Transverse colon (tissue), 4 donors: ENCODE measurements at regions not wholly inside any gene's neighbourhood (a gene's known extent, or its start where the extent isn't known, plus 50 kb on each side); places are given as distances from the start of the nearest gene placed in this dataset.

Source experiments
- DNase-seq: peaks from one replicate; pipeline ENCODE4 v3.0.0-alpha.2; 2019
- H3K27ac ChIP-seq, 4 donors: fragments of 200-600 bp; sonication (generic); 2 replicates each; pipeline ENCODE4 v1.5.1; 2016 to 2018; ENCODE audit warnings: inconsistent platforms in 4 of 4
- H3K27me3 ChIP-seq: fragments of 200-600 bp; sonication (generic); 2 replicates; pipeline ENCODE4 v1.5.1; 2017; ENCODE audit warnings: inconsistent platforms
- H3K36me3 ChIP-seq, 4 donors: fragments of 200-600 bp; sonication (generic); 2 replicates each; pipeline ENCODE4 v1.5.1; 2017 to 2019; ENCODE audit warnings: inconsistent platforms in 4 of 4
- H3K4me1 ChIP-seq, 4 donors: fragments of 200-600 bp; sonication (generic); 2 replicates each; pipeline ENCODE4 v1.5.1; 2017 to 2020; ENCODE audit warnings: inconsistent platforms in 4 of 4
- H3K4me3 ChIP-seq, 4 donors: fragments of 200-600 bp; sonication (generic); 1 replicate in 1 of 4; 2 replicates in 3 of 4; pipeline versions ENCODE4 v1.5.1 to v1.6.1; 2017 to 2019; ENCODE audit warnings: inconsistent platforms in 4 of 4
- H3K9me3 ChIP-seq, 2 donors: fragments of 200-600 bp; sonication (generic); 2 replicates each; pipeline ENCODE4 v1.5.1; 2017 to 2019; ENCODE audit warnings: inconsistent platforms in 2 of 2
- EP300 ChIP-seq: sonication (generic); formaldehyde crosslinking; IDR thresholded peaks from one replicate; pipeline ENCODE4 v1.6.1; 2017; ENCODE audit warnings: antibody characterized with exemption, low read depth
- POLR2A ChIP-seq: fragments of 450-650 bp; IDR thresholded peaks from one replicate; pipeline ENCODE4 v1.6.1; 2016; ENCODE audit warnings: antibody characterized with exemption, mild to moderate bottlenecking, moderate library complexity
- POLR2AphosphoS5 ChIP-seq, 3 donors: sonication (generic); formaldehyde crosslinking; IDR thresholded peaks; one replicate each; pipeline ENCODE4 v1.6.1; 2016; ENCODE audit warnings: antibody characterized with exemption in 3 of 3
- WGBS, 2 donors: methylation state at CpG; one replicate each; pipeline ENCODE4 v1.1.5; 2018; ENCODE audit warnings: low coverage in 1 of 2; 5-methylcytosine and 5-hydroxymethylcytosine counted together
- in situ Hi-C, 4 donors: fragments of 200-750 bp; cut with MboI; loops; one replicate each; pipeline versions ENCODE4 v1.15.0 to v1.15.1; 2017; ENCODE audit warnings: low sequenced_read_pairs in 3 of 4, low pct_ligation_motif_present in 1 of 4, low pct_unique_long_range_greater_than_20kb in 1 of 4
- intact Hi-C: fragments of 100-400 bp; cut with DNase I; formaldehyde crosslinking; loops from one replicate; pipeline ENCODE4 v1.15.1; 2023; ENCODE audit warnings: low total_unique reads
- TF ChIP-seq, protein P1 (sequence below), 5 experiments: fragments of 200-600 bp in 3 of 5; fragments of 450-650 bp in 2 of 5; sonication (generic) in 3 of 5; IDR thresholded peaks; 1 replicate in 2 of 5; 2 replicates in 3 of 5; pipeline ENCODE4 v1.5.1; 2016 to 2017; ENCODE audit warnings: antibody characterized with exemption in 5 of 5, inconsistent platforms in 3 of 5, mild to moderate bottlenecking in 2 of 5, moderate library complexity in 1 of 5

DNA sequence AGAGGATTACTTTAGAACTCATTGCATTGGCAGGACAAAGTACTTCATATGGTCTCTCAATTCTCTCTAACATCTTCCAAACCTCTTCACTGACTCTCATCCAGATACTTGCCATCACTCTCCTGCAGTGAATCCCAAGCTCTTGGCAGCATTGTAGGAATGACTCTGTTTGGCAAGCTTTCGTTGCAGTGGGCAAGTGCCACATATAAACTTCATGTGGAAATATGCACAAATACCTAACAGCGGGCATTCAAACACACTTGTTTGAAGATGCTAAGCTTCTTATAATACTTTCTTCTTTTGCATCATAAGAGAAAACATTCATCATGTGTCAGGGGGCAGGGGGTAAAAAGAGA is 86.2 kb upstream of the F13A1 start:
- no peaks in the 10 kb centered on the region for H3K36me3 ChIP-seq
- 42 to 45% methylated on average over 2 of the region's 2 CpGs for WGBS, 2 donors
- intact Hi-C loops (no loop called here), in situ Hi-C loops (no loop called here)
- H3K27ac ChIP-seq, result no peak overlapping the region
- TF ChIP-seq, protein P1, sequence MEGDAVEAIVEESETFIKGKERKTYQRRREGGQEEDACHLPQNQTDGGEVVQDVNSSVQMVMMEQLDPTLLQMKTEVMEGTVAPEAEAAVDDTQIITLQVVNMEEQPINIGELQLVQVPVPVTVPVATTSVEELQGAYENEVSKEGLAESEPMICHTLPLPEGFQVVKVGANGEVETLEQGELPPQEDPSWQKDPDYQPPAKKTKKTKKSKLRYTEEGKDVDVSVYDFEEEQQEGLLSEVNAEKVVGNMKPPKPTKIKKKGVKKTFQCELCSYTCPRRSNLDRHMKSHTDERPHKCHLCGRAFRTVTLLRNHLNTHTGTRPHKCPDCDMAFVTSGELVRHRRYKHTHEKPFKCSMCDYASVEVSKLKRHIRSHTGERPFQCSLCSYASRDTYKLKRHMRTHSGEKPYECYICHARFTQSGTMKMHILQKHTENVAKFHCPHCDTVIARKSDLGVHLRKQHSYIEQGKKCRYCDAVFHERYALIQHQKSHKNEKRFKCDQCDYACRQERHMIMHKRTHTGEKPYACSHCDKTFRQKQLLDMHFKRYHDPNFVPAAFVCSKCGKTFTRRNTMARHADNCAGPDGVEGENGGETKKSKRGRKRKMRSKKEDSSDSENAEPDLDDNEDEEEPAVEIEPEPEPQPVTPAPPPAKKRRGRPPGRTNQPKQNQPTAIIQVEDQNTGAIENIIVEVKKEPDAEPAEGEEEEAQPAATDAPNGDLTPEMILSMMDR (IDR thresholded peaks at IDR 0.05), result no peak
- TF ChIP-seq EP300, result no peak
- no peak for TF ChIP-seq POLR2AphosphoS5 (IDR thresholded peaks at IDR 0.05)
- no peak for TF ChIP-seq POLR2A
- no peak overlapping the region for H3K4me3 ChIP-seq
- no peak for DNase-seq
- H3K9me3 ChIP-seq, result no peaks in the 10 kb centered on the region
- no peaks in the 10 kb centered on the region for H3K27me3 ChIP-seq
- H3K4me1 ChIP-seq, result no peaks in the 10 kb centered on the region

DNA sequence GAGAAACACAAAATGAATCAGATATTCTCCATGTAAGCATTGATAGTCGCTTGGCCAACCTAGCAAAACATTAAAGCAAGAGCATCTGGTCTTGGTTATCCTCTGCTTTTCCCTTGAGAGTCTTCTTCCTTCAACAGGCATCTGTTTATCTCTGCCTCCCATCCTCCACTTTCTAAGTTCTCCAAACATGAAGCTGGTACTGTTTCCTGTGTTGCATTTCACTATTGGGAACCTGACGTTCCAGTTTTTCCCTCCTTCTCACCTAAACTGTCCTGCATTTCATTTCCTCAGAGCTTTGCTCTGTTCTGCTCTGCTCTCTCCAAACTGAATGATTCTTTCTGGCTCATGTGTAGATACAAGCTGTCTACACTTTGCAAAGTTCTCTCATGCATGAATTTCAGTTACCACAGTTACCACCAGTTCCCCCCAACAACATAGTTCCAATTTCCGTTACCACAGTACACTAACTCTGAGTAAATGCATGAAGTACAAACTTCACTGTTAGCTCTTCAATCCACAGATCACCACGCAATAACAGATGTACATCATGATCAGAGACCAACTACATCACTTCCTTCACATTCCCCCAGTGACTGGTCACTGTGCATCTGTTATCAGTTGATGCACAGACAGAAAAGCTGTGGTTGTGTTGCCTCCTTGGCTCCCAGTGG is 86.7 kb upstream of the F13A1 start:
- in situ Hi-C loops (no loop called here), intact Hi-C loops (no loop called here)
- no peaks in the 10 kb centered on the region for H3K9me3 ChIP-seq
- no peaks in the 10 kb centered on the region for H3K4me1 ChIP-seq
- no peaks in the 10 kb centered on the region for H3K36me3 ChIP-seq
- DNase-seq, result no peak
- H3K27ac ChIP-seq, result no peak overlapping the region
- TF ChIP-seq POLR2A, result no peak
- TF ChIP-seq, protein P1 (IDR thresholded peaks at IDR 0.05), result no peak
- TF ChIP-seq EP300, result no peak
- no peak for TF ChIP-seq POLR2AphosphoS5 (IDR thresholded peaks at IDR 0.05)
- no peaks in the 10 kb centered on the region for H3K27me3 ChIP-seq
- no peak overlapping the region for H3K4me3 ChIP-seq
- 50 to 60% methylated on average over 4 of the region's 4 CpGs for WGBS, 2 donors

DNA sequence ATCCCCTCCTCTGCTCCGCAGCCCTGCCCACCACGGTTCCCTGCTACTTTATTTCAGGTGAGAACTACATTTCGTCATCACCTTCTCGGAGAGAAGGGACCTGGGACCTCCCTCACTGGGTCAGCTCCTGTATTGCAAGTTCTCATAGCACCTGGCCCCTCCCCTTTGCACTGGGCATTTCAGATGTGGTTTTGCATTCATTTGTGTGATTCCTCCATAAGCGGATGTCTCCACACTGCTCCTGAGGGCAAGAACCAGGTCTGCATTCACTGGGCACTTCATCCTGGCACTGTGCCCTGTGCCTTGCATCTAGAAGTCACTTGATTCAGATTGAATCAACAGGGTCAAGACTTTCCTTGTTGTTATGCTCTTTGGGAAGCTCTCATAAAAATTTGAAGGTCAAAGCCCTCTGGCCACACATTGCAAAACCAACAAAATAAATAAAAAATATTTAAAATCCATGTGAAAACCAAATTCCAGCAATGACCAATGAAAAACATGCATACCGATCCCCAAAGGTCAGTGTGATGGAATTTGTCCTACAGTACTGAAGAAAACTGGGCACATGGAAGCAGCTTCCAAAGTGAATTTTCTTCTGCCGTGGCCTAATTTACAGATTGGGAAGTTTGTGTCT is 89.1 kb upstream of the F13A1 start:
- H3K27ac ChIP-seq, result no peak overlapping the region
- no peaks in the 10 kb centered on the region for H3K27me3 ChIP-seq
- DNase-seq, result no peak
- no peaks in the 10 kb centered on the region for H3K9me3 ChIP-seq
- in situ Hi-C loops (no loop called here), intact Hi-C loops (no loop called here)
- no peaks in the 10 kb centered on the region for H3K4me1 ChIP-seq
- H3K4me3 ChIP-seq, result no peak overlapping the region
- H3K36me3 ChIP-seq, result no peaks in the 10 kb centered on the region
- 68 to 78% methylated on average over 6 to 7 of the region's 7 CpGs for WGBS, 2 donors
- TF ChIP-seq POLR2AphosphoS5 (IDR thresholded peaks at IDR 0.05), result no peak
- TF ChIP-seq POLR2A, result no peak
- TF ChIP-seq EP300, result no peak

DNA sequence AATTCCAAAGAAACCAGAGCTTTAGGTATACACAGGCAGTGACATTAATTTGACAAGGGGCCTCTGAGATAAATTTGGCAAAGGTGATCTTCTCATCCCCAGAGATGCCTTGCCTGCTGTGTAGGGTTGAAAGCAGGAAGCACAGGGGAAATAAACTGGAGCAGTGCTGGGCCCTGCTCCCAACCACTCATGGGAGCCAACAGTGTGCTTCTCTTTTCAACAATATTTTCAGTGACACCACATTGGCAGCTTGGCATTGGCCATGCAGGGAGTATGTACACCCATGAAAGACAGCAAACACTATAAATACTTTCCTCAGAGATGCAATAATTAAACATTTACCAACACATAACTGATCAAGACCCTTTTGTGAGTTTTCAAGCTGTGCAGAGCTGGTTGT is 90.7 kb upstream of the F13A1 start:
- no peak for DNase-seq
- Histone ChIP-seq H3K4me1 (no peaks in the 10 kb centered on the region), H3K36me3 (no peaks in the 10 kb centered on the region), H3K4me3 (no peak overlapping the region), H3K27ac (no peak overlapping the region), H3K9me3 (no peaks in the 10 kb centered on the region), H3K27me3 (no peaks in the 10 kb centered on the region)
- in situ Hi-C loops, result no loop called here
- intact Hi-C loops, result no loop called here
- TF ChIP-seq POLR2AphosphoS5 (IDR thresholded peaks at IDR 0.05), result no peak
- TF ChIP-seq EP300, result no peak
- TF ChIP-seq, protein P1 (IDR thresholded peaks at IDR 0.05), result no peak
- TF ChIP-seq POLR2A, result no peak

DNA sequence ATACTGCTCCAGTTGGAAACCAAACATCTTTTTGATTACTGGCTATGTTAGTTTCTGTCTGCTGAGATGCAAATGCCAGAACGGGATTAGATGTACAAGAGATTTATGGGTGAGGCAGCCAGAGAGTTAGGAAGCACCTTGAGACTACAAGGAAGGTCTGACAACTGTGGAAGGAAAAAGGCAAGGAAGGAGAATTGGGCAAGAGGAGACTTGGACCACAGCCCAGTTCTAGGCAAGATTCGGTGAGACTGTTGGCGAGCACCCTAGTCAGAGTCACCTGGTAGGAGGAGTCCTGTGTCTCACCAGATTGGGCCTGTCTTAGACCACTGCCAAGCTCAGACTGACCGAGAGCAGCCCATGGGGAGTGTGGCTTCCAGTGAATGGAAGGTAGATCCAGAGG is 91.8 kb upstream of the F13A1 start:
- H3K4me1 ChIP-seq, result no peaks in the 10 kb centered on the region
- in situ Hi-C loops (no loop called here), intact Hi-C loops (no loop called here)
- H3K36me3 ChIP-seq, result no peaks in the 10 kb centered on the region
- no peak overlapping the region for H3K27ac ChIP-seq
- WGBS, 2 donors, result 60 to 63% methylated on average over 4 of the region's 4 CpGs
- no peaks in the 10 kb centered on the region for H3K9me3 ChIP-seq
- no peak for DNase-seq
- H3K27me3 ChIP-seq, result no peaks in the 10 kb centered on the region
- H3K4me3 ChIP-seq, result no peak overlapping the region
- TF ChIP-seq POLR2A (no peak), POLR2AphosphoS5 (IDR thresholded peaks at IDR 0.05) (no peak), EP300 (no peak)
- TF ChIP-seq, protein P1 (IDR thresholded peaks at IDR 0.05), result no peak
